GM18519 (cell line): ENCODE measurements at regions not wholly inside any gene's neighbourhood (a gene's known extent, or its start where the extent isn't known, plus 50 kb on each side); places are given as distances from the start of the nearest gene placed in this dataset.

Experiments
- ATAC-seq: cut with Tn5 transposase; IDR thresholded peaks from one replicate; pipeline ENCODE4 v1.9.1; 2021; ENCODE audit warnings: mild to moderate bottlenecking, moderate library complexity; ENCODE audit not compliant: unreplicated experiment, low FRiP score

DNA sequence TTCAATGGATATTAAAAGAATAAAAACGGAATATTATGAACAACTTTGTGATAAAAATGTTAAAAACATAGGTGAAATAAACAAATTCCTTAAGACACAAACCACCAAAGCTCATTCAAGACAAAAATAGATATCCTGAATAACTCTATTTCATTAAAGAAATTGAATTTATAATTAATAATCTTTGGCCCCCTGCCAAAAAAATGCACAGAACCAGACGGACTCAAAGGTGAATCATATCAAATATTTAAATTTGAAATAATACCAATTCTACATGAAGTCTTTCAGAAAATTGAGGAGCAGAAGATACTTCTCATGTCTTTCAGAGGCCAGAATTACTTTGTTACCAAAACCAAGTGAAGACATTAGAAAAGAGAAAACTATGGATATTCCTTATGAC is 128.3 kb upstream of the KLHL29 start:
- no peak for ATAC-seq

DNA sequence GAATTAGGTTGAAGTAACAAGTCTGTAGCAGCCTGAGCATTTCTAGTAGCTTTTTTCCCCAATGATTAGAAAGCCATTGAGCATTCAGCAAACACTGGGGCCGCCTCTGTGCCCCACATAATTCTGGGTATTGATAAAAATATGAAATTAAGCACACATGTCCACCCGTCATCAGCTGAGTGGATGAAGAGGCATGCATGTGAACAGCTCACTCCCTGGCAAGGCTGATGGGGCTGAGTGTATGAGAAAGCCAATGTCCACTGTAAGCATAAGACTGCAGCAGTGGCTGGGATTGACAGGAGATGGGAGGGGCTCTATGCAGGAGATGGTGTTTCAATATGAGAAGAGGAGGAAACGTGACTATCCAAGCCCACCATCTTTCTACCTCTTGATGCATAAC is 124.4 kb upstream of the KLHL29 start:
- no peak for ATAC-seq

DNA sequence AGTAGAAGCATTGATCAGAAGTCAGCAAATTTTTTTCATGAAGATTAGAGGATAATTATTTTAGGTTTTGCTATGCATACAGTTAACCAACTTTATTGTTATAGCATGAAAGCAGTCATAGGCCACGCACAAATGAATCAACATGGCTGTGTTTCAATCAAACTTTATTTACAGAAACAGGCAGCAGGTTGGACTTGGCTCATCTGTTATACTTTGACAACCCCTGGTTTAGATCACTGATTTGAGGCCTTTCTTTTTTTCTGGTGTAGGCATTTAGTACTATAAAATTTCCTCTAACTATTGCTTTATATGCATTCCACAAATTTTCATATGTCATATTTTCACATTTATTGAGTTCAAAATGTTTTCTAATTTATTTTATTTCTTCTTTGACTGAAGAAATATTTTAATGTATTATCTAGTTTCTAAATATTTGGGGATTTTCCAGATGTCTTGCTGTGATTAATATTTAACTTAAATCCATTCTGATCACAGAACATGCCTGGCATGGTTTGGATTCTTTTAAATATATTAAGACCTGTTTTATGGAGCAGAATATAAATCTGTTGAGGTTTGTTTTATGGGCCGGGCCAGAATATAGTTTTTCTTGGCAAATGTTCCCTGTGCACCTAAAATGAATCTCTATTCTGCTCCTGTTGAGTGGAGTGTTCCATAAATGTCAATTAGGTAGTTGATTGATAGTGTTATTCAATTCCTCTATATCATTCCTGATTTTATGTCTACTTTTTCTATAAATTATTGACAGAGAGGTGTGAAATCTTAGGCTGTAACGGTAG is 116.3 kb upstream of the KLHL29 start:
- no peak for ATAC-seq

DNA sequence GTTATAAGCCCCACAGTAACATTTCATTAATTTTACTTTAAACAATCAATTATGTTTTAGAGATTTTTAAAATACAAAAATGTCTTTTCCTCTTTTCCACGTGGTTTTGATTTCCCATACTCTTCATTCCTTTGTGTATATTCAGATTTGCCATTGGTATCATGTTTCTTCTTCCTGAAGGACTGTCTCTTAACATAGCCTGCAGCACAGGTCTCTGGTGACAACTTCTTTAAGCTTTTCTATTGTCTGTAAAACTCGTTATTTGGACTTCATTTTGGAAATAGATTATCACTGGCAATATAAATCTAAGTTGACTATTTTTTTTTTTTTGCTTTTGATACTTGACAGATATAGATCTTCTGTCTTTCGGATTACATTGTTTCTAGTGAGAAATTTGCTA is 115.2 kb upstream of the KLHL29 start:
- no peak for ATAC-seq

DNA sequence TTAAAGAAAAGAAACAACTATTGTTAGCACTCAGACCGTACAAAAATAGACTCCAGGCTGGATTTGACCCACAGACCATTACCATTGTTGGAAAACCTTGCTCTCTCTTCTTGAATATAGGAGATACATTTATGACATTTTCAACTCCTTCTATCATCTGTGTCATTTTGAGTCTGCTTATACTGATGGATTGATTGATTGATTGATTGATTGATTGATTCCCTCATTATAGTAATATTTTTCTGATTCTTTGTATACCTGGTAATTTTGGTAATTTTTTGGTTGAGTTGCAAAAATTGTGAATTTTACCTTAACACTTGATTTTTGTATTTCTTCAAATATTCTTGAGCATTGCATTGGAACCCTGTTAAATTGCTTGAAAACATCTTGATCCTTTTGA is 114.2 kb upstream of the KLHL29 start:
- no peak for ATAC-seq

DNA sequence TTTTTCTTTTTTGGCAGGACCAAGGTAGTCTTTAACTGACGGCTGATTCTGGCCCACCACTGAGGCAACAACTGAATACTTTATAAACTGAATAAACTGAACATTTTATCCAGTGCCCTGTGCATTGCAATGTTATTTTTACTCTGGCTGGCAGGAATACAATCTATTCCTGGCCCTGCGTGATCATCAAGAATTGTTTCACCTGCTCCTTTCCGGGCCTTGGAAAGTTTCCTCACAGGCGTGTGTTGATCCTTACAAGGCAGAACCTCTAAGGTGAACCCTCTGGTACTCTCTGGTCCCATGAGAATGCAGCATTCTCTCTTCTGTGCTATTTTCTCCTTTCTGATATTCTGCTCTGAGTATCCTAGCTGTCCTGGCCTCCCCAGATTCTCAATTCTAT is 113.7 kb upstream of the KLHL29 start:
- ATAC-seq: no peak

DNA sequence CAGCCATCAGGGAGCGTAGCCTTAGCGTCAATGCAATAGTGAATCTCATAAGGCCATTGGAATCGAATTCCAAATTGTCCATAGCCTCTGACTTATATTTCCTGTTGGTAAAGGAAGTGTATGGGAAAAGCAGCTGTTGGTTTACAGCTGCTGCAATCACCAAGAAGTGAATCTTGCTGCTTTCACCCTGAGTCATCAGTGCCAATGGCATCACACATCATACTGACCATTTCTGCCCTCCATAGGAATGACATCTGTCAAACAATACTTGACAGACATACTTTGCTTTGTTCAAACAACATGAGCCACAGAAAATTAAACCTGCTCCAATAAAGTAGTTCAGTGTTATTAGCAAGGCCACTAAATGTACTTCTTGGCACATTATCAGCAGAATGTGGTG is 111.2 kb upstream of the KLHL29 start:
- no peak for ATAC-seq

DNA sequence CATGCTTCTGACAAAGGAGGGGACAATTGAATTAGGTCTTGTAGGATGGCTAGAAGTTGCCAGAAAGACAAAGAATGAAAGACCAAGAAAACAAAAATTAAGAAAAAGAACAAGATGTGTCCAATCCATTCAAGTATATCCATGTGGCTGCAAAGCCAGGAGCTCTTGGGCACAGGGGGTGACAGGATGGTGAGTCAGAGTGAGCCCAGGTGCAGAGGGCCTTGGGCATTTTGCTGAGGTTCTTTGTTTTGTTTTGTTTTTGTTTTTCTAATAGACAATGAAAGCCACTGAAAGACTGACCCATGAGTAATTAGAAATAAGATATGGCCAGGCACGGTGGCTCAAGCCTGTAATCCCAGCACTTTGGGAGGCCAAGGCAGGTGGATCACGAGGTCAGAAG is 104.6 kb upstream of the KLHL29 start:
- ATAC-seq: no peak

DNA sequence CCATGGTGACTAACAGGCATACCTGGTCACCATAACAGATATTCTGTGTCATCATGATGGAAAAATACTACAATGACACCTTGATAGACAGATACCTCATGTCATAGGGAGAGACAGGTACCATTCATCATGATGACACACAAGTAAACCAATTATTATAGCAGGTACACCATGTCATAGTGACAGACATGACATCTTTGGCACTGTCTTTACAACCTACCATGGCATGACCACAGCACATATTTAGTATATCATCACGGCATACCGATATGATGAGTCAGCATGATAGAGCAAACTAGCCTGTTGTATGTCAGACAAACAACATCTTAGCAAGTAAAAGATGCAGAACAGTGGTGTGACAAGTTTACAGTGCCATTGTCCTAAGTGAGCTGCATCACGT is 101.3 kb upstream of the KLHL29 start:
- ATAC-seq: no peak

DNA sequence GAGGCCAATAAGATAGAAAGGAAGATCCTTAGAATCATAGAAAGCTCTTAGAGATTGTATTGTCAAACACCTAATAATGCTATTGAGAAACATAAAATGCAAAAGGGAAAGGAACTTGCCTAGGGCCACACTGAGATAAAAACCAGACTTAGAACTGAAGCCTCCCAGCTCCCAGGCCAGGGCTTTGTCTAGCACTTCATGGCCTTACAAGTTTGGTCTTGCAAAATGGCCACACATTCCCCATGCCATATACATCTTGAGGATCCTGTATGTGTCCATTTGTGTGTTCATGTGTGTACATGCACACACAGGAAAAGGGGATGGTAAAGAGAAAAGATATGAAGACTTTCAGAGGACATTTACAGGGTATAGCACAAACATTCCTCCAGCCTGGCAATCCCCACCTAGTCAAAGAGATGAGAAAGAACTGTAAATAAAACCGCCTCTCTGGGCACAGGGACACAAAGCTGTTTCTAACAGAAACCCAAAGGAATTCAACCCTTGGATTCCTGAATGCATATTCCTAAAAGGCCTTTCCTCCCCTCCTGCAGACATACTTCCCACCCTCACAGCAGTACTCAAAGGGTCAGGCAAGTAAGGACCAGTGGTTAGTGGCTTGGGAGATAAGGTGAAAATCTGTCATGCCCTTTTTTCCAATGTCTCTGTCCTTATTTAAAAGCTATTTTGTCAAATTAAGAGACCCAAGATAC is 99.7 kb upstream of the KLHL29 start:
- no peak for ATAC-seq

DNA sequence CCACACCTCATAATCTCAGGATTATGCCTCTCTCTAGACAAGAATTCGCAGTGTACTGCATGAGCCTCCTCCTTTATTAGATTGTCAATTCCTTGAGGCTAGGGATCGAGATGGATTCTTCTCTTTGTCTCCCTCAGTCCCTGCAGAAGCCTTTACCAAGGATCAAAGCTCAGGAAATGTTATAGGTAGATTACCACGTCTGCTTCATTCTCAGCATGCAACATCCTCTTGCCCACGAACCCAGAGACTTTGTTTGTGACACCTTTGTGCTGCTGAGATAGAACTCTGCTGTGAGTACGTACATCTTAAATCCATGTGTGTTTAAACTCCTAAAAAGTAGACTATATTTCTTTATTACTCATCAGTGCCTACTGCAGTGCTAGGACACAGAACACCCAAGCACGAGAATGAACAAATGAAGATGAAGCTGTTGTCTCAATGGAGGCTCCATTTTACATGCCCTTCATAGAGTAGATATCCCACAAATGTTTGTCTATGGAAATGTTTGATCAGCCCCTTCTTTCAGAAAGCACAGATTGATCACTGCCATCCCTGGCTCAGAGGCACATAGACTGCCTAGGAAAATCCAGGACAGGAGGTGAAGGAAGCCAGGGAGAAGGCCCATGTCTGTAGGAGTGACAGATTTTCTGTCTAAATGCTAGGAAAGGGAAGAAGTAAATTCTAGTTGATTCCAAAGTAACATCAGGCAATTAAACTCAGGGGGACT is 98.8 kb upstream of the KLHL29 start:
- no peak for ATAC-seq

DNA sequence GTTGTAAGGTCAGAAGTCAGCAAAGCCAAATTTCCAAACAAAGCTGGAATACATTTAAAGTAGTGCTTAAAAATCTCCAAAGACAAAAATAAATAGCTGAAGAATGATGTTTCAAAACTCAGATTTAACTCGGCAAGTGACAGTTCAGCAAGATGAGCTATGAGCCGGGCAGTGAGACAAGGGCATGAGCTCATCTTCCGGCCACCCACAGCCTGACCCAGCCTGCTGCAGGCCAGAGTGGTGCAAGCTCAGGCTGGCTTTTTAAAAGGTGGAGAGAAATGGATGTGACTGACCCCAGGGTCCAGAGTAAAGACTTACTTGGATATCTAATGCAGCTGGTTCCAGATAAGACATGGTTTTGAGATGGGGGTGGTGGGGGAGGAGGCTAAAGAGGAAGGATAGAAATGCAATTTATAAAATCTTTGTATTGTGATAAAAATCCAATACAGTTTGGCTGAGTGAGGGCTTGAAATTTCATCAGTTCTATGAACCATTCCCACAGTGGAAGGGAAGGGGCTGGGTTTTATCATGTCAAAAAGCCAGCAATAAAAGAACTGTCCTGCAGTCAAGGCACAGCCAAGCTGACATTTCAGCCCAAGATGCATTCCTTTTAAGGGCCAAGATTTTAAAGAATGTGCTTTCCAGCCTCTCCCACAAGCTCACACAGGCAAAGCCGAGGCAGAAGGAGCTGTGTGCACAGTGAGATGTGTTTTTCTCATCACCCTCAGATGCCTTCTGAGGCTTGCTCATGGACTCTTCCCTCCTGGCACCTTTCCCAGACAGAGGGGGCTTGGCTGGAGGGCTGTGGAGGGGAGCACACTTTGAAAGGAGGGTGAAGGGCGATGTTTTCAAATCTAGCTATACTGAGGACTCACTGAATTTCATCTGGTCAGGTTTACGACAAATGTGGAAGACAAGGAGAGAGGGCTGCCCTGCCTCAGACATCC is 97.9 kb upstream of the KLHL29 start:
- no peak for ATAC-seq

DNA sequence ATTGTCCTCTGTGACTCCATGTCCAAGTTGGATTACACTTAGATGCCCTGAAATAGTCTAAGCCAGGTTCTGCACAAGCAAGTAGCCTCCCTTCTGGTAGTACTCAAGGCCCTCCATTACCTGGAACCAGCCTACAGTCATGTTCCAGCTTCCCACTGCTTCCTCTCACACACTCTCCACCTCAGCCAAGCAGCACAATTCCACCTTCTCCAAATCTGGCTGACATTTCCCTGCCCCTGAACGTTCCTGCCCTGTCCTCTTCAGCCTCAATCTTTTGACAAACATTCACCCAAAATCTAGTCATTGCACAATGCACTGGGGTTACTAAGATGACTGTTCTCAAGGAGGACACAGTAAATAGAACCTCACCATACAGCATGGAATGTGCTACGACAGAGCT is 95.3 kb upstream of the KLHL29 start:
- no peak for ATAC-seq

DNA sequence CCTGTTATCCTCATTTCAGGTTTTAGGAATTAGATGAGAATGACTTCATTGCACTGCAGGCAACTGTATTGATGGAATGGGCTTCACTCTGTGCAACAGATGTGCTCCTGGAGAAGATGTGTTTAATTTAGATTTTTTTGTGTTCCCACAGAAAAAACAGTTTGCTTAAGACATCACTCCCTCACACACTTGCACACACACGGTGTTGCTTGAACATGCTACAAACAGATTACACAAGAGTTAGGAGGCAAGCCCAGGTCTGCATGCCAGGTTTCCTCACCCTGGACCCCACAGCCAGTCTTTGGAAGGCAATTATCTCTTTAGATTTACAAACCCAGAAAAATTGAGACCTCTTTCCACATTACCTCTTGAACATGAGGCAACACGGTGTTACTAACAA is 93.7 kb upstream of the KLHL29 start:
- no peak for ATAC-seq

DNA sequence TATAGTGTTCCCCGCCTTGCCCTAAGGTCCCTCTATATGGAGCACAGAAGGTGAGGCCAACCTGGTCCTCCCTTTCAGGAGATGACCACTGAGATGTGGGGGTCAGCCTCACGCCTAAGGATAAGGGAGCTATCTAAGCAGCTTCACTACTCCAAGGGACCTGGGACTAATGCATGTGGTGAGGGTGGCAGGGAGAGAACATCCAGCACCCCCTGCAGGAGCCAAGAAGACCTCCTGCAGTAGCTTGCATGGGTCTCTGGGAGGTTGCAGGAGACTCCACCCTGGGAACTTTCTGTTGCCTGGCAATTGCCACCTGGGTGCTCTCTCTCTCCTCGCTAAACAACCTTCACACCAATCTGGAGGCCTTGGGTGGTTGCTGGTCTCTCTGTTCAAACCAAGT is 93.0 kb upstream of the KLHL29 start:
- no peak for ATAC-seq

DNA sequence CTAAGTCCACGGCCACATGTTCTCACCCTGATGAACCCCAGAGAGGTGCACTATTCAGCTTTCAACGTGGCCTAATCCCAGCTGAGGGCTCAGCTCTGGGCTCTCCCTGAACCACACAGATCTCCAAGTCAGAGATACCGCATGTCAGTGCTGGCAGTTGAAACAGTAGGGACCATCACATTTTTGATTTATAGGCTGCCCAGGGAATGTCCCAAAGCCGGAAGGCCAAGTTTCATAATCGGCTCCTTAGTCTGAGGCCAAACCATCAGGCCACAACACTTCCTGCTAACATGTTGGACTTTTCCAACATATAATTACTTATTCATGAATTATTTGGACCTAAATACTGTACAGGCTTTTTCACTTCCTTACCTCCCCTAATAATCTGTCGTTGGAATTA is 91.9 kb upstream of the KLHL29 start:
- no peak for ATAC-seq

DNA sequence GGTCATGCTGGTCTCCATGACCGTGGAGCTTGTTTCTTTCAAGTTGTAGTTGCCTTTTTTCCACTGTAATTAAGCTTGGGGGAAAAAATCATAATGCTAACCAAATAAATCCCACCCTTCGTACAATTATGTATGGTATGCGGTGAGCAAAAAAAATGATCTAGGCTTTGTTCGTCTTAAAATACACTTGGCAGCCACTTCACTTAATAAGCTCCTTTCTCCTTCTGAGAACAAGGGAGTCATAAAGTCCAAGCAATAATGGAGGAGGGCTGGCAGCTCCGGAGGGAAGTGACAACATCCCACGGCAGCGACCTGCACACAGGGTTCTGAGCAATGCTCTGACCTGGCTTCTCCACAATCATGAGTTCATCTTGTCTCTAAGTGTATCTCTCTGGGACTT is 91.2 kb upstream of the KLHL29 start:
- no peak for ATAC-seq

DNA sequence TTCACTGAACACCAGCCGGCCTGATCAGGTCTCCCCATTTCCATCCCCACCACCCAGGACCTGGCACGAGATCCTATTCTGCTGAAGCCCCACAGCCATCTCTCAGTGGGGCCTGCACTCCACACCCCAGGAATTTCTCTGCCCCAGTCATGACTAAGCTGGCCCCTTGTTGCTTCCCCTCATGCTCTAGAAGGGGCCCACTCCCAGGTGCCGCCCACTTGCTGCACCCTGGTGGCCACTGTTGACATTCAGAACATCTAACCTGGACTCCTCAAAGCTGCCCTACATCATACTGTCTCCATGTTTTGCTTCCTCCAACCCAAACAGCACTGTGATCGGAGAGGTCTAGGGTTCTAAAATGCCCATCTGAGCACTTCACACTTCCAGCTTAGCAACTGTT is 90.7 kb upstream of the KLHL29 start:
- ATAC-seq: no peak

DNA sequence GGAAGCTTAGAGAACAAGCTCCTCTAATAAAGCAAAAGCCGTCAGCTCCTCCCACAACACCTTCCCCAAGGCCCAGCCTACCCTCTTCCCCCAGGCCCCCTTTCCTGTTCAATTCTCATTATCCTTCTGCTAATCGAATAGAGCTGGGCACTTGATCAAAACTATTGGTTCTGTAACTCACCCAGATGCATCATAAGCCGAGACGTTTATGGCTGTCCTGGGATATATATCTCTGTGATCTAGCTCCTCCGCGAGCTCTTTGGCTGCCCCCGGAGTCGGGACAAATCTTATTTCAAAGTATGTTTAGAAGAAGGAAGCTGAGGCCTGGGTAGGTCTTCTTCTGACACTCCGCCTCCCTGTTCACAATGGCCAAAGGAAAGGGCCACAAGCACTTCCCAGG is 88.3 kb upstream of the KLHL29 start:
- no peak for ATAC-seq

DNA sequence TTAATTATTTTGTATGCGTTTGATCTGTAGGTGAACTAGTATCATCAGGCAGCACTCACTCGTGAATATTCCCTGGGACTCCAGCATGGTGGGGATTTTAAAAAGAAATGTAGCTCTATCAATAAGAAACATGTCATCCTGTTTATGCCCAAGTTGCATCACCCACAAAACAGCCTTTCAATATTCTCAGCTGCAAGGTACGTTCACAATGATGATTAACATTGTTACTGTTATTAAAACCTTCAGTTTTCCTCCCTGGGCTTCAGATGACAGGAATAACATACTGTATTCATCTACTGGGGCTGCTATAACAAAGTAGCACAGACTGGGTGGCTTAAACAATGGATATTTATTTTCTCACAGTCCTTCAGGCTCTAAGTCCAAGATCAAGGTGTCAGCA is 87.9 kb upstream of the KLHL29 start:
- no peak for ATAC-seq

DNA sequence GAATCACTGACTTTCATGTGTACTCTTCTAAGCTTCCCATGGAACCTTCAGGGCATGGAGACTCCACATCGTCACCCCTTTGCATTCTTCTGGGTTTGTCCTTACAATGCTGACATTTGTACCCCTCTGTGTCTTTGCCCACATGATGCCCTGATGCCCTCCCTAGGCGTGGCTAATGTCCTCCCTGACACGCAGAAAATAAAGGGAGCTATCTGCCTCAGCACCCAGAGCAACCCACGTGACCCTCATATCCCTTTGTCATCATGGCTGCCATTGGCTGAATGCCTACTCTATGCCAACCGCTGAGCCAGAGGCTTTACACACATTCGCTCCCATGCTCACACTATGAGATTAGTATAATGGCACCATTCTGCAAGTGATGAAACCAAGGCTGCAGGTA is 86.4 kb upstream of the KLHL29 start:
- ATAC-seq: no peak
